ENCODE measurements at regions not wholly inside any gene's neighbourhood (a gene's known extent, or its start where the extent isn't known, plus 50 kb on each side); places are given as distances from the start of the nearest gene placed in this dataset.
"Not testable (repeated sequence)": the region's sequence is repeated elsewhere in the genome, so short reads cannot be mapped to it uniquely, and the experiment has no call there.

DNA sequence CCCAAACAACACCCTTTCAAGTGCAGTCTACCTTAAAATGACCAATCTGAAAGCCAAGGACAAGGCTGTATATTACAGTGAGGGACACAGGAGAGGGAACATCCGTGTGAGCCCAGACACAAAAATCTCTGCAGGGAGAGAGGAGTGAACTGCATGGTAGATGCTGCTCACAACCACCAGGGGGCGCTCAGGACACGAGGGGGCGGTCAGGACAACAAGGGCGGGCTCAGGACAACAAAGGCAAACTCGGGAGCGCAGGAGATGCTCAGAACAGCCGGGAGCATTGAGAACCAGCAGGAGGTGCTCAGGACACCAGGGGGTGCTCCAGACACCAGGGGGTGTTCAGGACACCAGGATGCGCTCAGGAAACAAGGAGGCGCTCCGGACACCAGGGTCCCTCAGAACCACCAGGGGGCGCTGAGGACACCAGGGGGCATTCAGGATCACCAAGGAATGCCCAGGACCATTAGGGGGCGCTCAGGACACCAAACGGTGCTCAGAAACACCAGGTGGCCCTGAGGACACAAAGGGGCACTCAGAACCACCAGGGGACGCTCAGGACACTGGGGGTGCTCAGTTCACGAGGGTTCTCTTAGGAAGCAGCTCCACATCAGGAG, 357.0 kb downstream of the TP53TG3F start:
- TF ChIP-seq, protein P1, sequence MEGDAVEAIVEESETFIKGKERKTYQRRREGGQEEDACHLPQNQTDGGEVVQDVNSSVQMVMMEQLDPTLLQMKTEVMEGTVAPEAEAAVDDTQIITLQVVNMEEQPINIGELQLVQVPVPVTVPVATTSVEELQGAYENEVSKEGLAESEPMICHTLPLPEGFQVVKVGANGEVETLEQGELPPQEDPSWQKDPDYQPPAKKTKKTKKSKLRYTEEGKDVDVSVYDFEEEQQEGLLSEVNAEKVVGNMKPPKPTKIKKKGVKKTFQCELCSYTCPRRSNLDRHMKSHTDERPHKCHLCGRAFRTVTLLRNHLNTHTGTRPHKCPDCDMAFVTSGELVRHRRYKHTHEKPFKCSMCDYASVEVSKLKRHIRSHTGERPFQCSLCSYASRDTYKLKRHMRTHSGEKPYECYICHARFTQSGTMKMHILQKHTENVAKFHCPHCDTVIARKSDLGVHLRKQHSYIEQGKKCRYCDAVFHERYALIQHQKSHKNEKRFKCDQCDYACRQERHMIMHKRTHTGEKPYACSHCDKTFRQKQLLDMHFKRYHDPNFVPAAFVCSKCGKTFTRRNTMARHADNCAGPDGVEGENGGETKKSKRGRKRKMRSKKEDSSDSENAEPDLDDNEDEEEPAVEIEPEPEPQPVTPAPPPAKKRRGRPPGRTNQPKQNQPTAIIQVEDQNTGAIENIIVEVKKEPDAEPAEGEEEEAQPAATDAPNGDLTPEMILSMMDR (IDR thresholded peaks at IDR 0.05; ENCODE audit: insufficient read depth, low read length), result not testable (repeated sequence)
- TF ChIP-seq, protein P2, sequence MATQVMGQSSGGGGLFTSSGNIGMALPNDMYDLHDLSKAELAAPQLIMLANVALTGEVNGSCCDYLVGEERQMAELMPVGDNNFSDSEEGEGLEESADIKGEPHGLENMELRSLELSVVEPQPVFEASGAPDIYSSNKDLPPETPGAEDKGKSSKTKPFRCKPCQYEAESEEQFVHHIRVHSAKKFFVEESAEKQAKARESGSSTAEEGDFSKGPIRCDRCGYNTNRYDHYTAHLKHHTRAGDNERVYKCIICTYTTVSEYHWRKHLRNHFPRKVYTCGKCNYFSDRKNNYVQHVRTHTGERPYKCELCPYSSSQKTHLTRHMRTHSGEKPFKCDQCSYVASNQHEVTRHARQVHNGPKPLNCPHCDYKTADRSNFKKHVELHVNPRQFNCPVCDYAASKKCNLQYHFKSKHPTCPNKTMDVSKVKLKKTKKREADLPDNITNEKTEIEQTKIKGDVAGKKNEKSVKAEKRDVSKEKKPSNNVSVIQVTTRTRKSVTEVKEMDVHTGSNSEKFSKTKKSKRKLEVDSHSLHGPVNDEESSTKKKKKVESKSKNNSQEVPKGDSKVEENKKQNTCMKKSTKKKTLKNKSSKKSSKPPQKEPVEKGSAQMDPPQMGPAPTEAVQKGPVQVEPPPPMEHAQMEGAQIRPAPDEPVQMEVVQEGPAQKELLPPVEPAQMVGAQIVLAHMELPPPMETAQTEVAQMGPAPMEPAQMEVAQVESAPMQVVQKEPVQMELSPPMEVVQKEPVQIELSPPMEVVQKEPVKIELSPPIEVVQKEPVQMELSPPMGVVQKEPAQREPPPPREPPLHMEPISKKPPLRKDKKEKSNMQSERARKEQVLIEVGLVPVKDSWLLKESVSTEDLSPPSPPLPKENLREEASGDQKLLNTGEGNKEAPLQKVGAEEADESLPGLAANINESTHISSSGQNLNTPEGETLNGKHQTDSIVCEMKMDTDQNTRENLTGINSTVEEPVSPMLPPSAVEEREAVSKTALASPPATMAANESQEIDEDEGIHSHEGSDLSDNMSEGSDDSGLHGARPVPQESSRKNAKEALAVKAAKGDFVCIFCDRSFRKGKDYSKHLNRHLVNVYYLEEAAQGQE (IDR thresholded peaks at IDR 0.05; ENCODE audit: insufficient replicate concordance, low read depth), result not testable (repeated sequence)
- not testable (repeated sequence) for TF ChIP-seq POLR2AphosphoS5 (IDR thresholded peaks at IDR 0.05; ENCODE audit: low read depth); GABPA (IDR thresholded peaks at IDR 0.05; ENCODE audit: low read depth); SPI1 (IDR thresholded peaks at IDR 0.05; ENCODE audit: borderline replicate concordance, low read depth)
